GM19023 (cell line): ENCODE measurements at regions not wholly inside any gene's neighbourhood (a gene's known extent, or its start where the extent isn't known, plus 50 kb on each side); places are given as distances from the start of the nearest gene placed in this dataset.
"Not testable (repeated sequence)": the region's sequence is repeated elsewhere in the genome, so short reads cannot be mapped to it uniquely, and the experiment has no call there.

Experiments used
- ATAC-seq: cut with Tn5 transposase; IDR thresholded peaks from one replicate; pipeline ENCODE4 v1.9.1; 2021; ENCODE audit warnings: mild to moderate bottlenecking, moderate library complexity; ENCODE audit not compliant: unreplicated experiment

DNA sequence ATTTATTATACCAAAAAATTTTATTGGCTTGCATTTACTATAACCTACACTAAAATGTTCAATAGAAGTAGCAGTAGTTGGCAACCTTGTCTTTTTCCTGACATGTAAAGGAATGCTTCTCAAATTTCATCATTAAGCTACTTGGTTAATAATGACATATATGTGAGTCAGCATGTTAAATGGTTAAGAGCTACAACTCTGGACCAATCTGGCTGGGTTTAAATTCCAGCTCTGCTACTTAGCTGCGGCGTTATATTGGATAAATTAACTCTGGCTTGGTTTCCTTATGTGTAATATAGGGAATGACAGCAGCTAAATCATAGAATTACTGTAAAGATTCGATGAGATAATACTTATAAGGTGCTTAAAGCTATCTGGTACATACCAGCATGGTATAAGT, 53.7 kb upstream of the OTOGL start:
- ATAC-seq: no peak

DNA sequence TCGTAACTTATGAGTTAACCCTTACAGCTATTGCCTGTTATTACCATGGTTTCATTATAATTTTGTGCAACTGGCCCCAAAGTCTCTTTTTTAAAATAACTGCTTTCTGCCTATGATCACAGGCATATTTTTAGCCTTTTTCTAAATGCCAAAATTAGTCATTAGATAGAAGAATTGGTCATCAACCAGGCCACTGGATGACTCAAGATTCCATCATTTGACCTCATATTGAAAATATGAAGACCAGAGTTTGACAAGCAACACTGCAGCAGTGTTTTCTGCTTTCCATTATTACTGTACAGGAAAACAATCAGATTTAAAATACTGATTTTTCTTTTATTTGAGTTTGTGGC, 54.7 kb upstream of the OTOGL start:
- ATAC-seq: no peak

DNA sequence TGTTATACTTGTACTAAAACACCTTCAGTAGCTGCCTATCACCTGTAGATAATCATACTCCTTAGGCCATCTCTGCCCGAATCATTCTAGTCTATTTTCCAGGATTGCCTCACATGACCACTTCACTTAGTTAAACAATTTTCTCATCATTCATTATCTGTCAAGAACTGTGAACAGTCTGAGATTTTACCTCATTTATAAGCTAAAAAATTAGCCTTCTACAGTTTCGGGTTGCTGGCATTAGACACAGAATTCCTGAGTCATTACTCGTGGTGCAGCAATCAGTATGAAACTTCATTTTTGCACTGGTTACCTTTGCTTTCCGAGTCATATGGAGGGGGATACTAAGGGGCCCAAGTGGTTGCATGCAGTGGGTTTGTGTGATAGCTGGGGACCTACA, 57.6 kb upstream of the OTOGL start:
- ATAC-seq: no peak

DNA sequence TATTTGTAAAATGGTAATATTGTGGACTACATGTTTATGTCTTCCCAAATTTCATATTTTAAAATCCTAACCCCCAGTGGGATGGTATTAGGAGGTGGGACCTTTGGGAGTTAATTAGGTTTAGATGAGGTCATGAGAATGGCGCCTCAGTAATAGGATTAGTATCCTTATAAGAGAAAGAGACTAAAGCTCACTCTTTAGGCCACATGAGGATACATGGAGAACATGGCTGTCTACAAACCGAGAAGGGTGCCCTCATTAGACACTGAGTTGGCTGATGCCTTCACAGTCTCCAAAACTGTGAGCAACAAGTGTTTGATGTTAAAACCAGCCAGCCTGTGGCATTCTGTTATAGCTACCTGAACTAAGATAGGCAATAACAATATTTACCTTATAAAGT, 58.3 kb upstream of the OTOGL start:
- ATAC-seq: no peak

DNA sequence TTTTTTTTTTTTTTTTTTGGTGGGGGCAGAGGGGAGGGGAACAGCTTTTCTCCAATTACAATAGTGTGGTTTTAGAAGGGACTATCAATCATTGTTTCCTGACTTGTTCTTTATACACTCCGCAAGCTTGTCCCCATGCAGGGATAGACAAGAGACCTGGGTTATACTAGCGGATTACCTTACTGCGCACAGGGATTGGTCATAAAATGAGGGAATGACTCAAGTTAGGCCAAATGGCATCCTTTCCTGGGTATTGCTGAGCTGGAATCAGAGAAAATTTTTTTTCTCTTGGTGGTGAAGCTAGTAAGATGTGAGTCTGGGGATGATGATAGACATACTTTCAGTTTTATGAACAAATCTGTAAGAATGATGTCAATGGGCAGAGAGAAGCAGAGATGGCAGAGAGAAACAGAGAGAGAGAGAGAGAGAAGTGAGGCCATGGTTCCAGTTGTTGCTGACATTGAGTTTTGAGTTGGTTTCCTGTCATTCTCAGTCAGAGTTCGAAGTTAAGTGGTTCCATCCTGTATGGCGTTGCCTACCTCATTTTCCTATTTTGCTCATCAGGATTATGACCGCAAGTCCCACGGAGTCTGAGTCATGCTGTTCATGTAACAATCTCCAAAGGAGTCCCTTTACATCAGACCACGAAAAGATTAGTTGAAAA, 59.1 kb upstream of the OTOGL start:
- ATAC-seq: no peak

DNA sequence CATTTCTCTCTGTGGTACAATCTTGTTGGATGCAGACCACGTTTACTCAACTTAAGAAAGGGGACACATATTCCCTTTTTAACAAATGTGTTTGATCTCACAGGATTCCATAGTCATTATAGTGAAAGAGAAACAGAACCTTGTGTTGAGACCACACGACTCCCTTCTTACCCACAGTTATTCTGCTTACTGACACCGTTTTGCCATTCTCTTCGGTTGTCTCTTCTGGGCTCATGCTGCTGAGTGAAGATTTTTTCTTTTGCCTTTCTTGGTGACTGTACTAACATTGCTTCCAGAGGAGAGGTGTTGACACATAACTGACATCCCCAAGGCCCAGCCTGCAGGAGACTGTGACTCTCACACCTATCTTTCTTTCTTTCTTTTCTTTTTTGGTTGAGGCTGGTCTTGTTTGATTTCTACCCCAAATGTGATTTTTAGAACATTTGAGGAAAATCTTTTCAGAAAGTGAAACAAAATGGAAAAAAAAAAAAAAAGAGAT, 61.2 kb upstream of the OTOGL start:
- ATAC-seq: no peak

DNA sequence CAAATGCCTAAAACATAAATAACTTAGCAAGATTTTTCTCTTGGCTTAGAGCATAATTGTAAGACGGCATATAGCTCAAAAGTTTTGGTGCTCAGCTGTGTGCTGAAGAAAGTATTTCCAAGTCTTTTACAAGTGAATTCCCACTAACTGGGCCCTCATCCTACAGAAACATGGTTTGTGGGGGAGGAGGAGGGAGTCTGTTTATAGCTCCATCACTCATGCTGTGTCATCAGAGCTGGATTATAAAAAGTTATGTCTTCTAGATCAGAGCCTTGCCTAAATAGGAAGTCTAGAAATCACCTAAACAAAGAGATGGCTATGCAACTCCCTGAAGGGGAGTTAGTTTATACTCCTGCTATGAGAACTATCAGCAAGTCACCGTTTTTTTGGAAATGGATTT, 65.9 kb upstream of the OTOGL start:
- ATAC-seq: no peak

DNA sequence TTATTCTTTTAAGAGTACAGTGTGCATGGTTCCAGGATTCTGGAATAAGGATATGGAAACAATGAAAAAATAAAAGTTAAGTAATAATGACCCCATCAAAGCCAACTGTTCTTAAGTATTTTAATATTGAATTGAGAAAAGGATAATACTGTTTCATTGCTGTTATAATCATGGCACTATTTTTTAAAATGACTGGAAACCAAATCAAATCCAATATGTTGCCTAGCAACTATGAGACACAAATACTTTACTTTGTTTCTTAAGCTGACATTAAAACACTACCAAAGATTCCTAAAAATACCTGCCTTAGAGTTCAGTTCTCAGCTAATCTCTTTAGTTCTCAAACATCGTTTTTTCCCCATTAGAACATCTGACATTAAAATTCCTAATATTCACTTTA, 66.4 kb upstream of the OTOGL start:
- no peak for ATAC-seq

DNA sequence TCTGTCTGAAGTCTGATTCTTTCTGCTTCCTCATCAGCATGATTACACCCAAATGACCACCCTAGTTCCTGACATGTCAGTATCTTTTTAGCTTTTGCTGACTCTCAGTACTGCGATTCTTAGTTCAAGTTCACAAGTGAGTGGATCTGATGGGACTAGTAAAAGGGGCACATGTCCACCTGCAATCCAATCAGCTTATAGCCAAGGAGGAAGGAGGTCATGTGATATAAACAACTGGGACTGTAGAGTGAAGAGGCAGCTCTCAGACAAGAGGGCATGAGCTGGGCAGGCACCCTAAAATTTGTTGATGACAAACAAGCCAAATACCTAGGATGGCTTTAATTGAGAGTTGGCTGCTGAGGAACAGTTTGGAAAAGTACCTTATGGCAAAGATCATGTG, 68.1 kb upstream of the OTOGL start:
- no peak for ATAC-seq

DNA sequence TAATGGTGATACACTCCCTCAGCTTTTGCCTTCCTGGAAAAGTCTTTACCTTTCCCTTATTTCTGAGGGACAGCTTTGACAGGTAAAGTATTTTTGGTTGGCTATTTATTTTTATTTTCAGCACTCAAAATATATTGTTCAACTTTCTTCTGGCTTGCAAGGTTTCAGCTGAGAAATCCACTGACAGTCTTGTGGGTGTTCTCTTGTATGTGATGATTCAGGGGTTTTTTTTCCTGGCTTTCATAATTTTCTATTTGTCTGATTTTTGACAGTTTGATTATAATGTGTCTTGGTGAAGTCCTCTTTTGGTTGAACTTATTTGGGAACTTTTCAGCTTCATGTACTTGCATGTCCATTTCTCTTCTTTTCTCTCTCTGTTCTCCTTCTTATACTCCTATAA, 73.7 kb upstream of the OTOGL start:
- no peak for ATAC-seq

DNA sequence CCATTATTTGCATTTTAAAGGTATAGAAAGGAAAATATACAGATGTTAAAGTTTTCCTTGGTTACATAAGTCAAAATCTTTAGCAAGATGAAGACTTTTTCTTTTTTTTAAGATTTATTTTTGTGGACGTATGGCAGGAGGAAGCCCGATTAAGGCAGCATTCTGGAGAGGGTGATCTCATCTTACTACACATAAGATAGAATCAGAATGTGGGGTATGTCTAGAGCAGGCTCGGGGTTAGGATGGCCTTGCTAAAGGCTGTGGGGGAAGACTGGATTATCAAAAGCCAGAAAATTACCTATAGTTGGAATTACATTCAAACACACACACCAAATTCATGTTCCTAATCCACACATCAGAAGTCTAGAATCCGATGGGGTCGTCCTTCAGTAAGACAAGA, 79.6 kb upstream of the OTOGL start:
- no peak for ATAC-seq

DNA sequence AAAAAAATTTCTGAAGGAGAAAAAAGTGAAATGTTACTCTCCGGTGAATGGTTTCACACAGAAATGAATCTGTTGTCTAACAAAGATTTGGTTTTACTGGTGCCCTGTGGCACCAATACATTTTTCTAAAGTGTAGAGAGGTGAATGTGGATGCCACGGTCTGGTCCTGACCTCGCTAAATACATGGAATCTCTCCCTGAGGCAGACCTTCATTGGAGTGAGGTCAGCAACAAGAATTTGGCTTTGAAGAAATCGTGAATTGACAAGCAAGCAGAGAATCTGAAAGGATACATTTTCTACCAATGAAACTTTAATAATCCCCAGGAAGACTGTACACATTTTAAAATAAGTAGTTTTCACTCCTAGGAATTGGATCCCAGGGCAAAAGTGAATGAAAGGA, 81.2 kb upstream of the OTOGL start:
- ATAC-seq: no peak

DNA sequence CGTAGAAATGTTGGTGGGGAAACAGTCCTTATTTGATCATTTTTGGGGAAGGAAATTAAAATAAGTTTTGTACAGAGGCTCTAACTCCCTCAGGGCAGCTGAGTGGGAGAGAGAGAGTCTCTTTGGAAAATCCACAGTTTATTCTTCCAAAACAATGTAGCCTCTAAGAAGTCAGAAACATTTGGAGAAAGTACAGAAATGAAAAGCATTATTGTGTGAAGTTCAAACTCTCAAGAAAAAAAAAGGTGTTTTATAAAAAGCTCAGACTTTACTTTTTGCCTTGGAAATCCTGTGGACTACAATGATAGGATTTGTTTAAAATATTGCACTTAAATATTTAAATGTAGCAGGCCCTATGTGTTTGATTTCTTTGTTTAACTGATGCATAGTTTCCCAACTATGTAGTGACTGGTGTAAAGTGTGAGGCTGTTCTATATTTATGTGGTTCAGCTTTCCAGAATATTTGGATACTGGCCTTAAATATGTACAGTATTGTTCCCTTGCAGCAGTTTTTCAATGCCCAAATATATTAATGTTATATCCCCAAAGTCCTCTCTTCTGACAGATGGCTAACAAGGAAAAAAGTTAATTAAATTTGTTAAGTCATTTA, 82.0 kb upstream of the OTOGL start:
- ATAC-seq: no peak

DNA sequence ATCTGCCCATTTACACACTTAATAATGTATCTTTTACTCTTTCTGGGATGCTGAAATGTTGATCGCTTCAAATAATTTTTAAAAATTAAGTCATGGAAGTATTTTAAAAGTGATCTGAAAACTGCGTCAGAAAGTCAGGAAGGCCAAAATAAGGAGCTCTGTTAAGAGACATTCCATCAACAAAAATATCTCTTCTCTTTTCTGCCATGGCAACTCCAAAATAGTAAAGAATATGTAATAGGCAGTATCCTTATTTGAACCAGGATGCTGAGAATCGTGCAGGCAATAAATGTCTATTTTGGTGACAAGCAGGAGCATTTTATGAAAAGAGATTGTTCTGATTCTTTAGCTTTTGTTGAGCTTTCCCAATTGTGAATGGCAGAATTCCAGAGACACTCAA, 81.8 kb upstream of the PPP1R12A start:
- no peak for ATAC-seq

DNA sequence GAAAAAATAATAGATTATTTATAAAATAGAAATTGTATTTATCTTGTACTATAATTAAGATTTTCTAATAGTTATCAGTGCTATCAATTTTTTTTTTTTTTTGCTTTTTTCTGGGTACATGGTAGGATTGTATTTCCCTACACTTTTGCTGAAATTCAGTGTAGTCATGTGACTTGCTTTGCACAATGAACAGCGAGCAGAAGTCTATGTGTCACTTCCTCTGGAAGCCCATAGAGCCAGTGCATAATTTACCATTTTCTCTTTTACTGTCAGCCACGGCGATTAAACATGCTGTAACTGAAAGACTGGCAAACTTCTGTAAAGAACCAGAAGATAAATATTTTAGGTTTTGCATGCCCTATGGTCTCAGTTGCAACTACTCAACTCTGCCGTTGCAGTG, 80.8 kb upstream of the PPP1R12A start:
- no peak for ATAC-seq

DNA sequence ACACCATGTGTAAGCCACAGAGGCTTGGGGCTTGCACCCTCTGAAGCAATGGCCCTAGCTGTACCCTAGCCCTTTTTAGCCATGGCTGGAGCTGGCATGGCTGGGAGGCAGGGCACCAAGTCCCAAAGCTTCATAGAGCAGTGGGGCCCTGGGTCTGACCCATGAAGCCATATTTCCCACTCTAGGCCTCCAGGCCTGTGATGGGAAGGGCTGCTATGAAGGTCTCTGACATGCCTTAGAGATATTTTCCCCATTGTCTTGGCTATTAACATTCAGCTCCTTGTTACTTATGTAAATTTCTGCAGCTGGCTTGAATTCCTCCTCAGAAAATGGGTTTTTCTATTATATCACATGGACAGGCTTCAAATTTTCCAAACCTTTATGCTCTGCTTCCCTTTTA, 68.8 kb upstream of the PPP1R12A start:
- not testable (repeated sequence) for ATAC-seq

DNA sequence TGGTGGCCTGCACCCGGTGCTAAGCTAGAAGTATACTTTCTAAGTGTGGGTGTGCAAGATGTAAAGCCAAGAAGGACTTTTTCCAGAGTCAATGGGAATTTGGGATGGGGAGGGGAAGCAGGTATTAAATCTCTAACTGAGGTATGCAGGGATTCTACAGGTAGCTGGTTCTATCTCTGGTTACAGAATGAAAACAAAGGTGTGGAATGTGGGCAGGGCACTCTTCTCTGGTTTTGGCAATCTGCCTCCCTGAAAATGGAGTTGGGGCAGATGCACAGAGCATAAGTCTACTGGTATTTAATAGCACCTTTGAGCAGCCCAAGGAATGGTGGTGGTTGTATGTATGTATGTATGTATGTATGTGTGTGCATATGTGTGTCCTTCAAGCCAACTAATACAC, 66.7 kb upstream of the PPP1R12A start:
- no peak for ATAC-seq

DNA sequence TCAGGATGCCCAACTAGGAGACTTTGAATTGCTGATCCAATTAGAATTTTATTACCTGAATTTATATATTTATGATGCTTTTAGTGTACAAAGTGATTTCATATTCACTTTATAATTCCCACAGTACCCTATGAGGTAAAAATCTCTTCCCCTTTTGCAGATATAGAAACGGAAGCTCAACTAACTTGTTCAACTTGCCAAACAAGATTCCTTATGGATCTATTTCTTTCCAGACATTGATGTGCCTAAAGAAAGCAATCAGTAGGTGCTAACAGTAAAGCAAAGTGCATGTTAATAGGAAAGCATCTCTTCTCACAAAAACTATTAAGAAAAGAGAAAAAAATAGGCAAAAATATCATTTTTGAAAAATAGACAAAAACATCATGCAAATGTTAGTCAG, 65.9 kb upstream of the PPP1R12A start:
- ATAC-seq: no peak

DNA sequence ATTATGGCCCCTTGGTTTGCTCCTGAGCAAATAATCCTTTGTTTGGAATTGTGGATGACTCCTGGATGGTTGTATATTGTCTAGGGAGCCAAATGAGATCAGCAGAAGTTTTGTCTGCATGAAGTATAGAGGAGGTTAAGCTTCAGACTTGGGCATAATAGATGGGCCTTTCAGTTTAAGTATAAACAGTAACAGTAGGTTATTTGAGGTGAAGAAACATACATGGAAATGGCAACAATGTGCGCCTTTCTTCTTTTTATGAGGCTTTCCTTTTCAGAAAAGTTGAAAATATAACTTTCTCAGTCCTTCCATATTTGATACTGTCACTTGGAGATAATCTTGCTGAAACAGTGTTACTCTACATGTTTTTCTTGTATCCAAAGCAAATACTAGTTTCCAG, 63.7 kb upstream of the PPP1R12A start:
- no peak for ATAC-seq

DNA sequence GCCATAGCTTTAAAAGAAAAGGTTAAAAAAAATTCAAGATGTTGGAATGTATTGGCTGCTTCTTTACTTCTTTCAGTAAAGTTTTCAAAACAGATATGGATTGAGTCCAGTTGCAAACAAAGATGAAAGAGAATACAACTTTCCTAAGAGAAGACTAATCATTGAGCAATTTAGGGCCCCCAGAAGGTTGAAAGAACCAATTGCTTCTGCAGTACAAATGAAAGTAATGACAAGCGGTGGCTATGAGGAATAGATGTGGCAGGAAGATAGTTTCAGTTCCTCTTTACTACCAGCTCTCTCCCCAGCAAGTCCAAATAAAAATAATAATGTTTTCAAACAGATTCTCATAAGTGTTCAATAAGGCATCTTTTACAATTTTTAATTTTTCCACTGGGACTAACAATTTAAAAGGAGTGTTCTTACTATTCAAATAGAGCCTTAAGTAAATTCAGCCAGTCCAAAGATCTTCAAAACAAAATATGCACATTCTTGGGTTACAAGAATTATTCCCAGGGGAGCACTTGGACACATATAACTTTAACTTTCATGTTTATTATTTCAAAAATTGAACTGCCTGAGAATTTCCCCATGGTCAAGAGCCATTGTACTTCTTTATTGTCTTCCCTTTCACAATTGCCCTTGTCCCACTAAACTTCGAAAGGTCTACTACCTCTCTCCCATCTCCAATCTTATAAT, 62.3 kb upstream of the PPP1R12A start:
- peak; percentile 95 for ATAC-seq

DNA sequence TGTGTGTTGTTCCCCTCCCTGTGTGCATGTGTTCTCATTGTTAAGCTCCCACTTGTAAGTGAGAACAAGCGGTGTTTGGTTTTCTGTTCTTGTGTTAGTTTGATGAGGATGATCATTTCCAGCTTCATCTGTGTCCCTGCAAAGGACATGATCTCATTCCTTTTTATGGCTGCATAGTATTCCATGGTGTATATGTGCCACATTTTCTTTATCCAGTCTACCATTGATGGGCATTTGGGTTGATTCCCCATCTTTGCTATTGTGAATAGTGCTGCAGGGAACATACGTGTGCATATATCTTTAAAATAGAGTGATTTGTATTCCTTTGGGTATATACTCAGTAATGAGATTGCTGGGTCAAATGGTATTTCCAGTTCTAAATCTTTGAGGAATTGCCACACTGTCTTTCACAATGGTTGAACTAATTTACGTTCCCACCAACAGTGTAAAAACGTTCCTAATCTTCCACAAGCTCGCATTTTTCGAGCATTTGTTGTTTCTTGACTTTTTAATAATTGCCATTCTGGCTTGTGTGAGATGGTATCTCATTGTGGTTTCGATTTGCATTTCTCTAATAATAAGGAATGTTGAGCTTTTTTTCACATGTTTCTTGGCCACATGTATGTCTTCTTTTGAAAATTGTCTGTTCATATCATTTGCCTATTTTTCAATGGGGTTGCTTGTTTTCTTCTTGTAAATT, 60.6 kb upstream of the PPP1R12A start:
- ATAC-seq: not testable (repeated sequence)
